ENCODE measurements at regions not wholly inside any gene's neighbourhood (a gene's known extent, or its start where the extent isn't known, plus 50 kb on each side); places are given as distances from the start of the nearest gene placed in this dataset.
"Not testable (repeated sequence)": the region's sequence is repeated elsewhere in the genome, so short reads cannot be mapped to it uniquely, and the experiment has no call there.

DNA sequence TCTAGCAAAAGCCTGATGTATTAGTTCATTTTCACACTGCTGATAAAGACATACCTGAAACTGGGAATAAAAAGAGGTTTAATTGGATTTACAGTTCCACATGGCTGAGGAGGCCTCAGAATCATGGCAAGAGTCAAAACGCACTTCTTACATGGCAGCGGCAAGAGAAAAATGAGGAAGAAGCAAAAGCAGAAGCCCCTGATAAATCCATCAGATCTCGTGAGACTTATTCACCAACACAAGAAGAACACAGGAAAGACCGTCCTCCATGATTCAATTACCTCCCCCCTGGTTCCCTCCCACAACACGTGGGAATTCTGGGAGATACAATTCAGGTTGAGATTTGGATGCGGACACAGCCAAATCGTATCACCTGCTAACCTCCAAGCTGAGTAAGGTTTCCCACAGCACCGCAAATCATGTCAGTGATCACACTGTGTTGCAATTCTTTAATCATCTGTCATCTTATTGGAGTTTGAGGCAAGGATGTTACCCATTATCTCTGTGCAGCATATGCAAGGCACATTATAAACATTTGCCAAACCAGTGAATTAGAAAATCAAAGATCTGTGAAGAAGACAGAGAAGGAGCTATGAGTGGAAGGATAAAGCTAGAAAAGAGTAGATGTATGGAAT, 128.5 kb downstream of the ZNF281 start:
- no peak for DNase-seq (ENCODE audit: low read depth)

DNA sequence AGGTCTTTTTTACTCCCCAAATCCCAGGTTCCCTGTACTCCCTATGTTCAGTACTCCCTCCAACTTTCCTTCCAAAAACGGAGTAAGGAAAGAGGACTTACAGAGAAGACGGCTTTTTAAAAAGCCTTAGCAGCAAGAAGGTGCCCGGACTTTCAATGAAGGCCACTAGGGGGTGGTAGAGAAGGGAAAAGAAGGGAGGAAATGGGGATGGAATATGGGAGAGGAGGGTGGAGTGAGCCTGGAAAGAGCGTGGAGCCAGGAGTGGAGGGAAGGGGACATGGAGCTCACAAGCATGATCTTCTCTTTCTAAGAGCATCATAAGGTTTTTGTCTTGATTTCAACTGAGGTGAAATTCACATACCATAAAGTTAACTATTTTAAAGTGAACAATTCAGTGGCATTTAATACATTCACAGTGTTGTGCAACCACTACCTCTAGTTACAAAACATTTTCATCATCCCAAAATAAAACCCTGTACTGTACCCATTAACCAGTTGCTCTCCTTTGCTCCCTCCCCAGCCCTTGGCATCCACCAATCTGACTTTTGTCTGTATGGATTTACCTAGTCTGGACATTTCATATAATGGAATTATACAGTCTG, 129.9 kb downstream of the ZNF281 start:
- peak; percentile 20 for DNase-seq (ENCODE audit: low read depth)

DNA sequence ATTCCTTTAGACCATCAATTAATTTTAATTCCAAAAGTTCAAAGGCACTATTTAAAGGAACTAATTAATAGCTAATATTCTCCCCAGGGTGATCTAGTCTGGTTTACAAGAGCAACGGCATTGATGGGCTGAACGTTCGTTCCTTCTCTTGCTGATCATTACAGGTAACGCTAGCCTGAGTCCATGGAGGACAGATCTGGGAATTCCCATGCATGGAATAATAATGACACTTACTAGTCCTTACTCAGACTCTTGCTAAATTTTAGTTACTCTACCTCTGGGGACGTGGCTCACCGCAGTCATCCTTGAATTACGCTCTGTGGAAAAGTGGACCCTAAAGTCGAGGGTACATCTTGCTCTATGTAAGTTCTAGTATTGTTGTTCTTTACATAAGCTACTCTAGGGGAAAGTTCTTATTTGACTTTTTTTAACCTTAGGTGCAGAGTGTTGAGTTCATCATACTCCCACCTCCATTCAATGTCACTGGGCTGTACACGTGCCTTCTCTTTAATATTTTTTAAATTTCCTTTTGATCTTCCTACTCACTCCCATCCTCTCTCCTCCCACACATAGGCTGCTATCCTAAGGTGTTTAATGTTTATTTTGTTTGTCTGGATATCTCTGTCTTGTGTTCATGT, 133.9 kb downstream of the ZNF281 start:
- DNase-seq (ENCODE audit: low read depth), result no peak

DNA sequence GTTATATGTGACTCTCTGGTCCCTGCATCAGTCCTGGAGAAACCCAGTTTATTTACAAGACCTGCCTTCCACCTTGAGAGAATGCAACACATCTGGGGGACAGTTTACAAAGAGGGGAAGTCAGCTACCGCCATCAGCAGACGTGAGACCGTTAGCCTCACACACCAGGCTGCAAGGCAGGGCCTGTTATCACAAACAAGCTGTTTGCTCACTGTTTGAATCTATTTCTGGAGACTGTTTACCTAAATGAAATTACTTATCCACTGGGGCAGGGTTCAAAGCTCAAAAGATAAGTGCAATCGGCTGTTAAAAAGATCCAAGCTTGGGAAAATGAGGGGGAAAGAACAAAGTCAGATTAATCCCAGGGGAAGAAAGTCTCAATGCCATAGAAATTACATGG, 134.4 kb downstream of the ZNF281 start:
- DNase-seq (ENCODE audit: low read depth), result no peak

DNA sequence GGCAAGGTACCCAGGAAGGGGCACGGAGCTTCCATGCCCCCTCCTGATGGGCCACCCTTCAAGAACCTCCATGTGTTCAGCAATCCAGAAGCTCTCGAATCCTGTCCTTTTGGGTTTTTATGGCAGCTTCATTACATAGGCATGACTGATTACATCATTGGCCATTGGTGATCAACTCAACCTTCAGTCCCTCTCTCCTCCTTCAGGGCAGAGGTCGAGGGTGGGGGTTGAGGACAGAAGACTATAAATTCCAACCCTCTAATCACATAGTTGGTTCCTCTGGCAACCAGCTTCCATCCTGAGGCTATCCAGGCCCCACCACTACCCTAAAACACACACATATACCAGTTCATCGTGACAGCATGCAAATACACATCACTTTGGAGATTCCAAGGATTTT, 135.7 kb downstream of the ZNF281 start:
- DNase-seq (ENCODE audit: low read depth), result no peak

DNA sequence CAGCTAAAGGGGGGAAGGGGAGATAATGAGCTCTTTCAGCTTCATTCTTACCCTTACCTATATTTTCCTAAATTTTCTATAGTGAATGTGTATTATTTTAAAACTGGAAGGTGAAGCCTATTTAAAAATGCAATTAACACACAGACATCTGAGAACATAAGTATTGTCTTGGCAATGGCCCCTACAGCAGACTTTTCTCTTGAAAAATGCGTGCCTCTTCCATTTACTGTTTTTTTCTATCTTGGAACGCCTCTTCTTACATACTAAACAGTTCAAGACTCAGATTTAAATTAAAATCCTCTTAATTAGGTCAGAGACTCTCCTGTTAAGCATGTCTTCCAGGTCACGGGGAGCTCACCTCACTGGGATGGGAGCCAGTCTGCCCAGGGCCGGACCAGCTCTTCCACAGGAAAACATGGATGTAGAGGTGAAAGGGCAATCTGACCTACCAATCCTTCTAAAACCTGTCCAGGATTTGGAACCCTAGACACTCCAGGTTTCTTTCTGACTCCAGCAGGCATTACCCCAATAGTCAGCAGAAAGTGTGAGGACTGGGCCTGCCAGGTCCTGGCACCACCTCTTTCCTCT, 137.3 kb downstream of the ZNF281 start:
- no peak for DNase-seq (ENCODE audit: low read depth)

DNA sequence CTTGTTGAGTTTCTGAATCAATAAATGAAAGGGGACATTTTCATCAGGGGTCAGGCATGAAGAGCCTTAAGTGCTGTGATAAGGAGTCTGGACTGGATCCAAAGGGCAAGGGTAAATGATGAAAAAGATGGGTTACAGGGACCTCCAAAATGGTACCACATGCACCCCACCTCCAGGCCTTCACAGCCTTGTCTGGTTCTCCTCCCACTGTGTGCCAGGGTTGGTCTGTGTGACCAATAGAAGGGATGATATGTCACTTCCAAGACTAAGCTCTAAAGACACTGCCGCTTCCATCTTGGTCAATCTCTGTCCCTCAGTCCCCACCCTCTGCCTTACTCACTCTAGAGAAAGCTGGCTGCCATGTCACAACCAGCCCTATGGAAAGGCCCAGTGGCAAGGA, 140.6 kb downstream of the ZNF281 start:
- no peak for DNase-seq (ENCODE audit: low read depth)

DNA sequence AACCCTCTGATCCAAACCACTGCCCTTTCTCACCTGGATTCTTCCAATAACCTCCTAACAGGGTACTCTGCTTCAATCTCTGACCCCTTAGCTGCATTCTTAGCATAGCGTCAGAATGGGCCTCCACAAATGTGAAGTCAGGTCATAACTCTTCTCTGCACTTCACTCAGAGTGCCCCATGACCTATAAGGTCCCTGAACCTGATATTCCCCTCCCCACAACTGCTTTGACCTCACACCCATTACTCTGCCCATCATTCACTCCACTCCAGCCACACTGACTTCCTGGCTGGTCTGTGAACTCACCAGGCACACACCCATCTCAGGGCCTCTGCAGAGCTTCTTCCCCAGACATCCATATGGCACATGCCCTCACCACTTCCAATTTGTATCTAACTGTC, 141.9 kb downstream of the ZNF281 start:
- DNase-seq (ENCODE audit: low read depth), result no peak

DNA sequence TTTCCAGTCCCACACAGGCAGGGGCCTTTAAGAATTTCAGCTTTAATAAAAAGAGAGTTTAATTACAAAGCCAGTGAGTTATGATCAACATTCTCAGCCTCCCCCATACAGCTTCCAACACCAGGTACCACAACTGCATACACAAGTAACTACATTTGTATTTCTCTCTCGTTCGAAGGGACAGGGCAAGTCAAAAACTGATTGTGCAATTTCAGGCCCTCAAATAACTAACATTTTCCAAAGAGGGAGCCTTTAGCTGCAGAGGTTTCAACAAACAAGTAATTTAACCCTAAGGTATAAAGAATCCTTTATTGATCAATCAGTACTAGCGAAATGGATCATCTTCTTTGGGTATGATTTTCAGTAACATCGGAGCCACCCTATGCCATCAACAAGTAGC, 142.4 kb downstream of the ZNF281 start:
- no peak for DNase-seq (ENCODE audit: low read depth)

DNA sequence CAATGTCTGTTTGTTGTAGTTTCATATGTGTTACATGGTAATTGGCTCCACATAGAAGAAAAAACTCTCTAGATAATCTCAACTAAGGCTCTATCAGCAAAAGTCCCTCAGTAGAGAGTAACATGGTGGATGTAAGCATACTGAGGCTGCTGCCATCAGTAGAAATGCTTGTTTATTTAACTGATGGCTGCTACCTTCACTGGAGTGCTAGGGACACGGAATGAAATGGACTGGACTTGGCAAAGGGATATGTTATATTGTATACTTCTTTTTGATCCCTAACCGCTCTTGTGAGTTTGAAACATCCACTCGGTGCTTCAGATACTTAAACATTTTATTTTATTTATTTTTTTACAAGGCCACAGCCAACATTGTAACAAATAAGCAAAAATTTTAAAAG, 143.0 kb downstream of the ZNF281 start:
- no peak for DNase-seq (ENCODE audit: low read depth)

DNA sequence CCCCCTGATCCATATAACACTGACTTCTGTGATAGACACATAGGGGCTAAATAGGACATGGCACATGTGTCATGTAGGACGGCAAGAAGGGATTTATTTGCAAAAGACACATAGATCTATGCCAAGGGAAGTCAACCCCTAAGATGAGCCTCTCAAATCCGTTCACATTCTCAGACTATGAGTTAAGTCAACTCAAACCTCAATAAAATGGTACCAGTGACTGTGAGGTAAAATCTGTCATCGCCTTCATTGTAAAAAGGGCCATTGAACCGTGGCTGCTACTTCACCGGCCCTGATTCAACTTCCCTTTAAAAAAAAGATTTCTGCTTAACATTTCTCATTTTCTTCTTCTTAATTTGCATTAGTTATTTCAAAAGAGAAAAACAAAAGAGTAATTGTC, 144.0 kb downstream of the ZNF281 start:
- no peak for DNase-seq (ENCODE audit: low read depth)

DNA sequence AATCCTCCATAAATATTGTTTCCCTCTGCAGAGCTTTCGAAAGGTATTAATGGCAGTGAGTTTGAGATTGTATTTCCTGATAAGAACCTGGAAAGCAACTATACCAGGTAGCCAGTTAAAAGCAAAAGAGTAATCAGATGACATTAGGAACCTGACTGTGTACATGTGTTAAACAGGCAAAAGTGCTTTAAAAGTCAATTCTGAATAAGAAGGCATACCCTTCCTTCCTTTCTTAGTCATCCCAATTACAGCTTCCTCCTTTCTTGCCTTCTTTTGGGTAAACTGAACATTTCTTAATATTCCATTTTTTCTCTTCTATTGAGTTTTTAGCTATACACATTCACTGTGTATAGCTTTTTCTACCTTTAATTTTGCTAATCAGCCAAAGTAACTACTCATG, 144.7 kb downstream of the ZNF281 start:
- DNase-seq (ENCODE audit: low read depth), result no peak

DNA sequence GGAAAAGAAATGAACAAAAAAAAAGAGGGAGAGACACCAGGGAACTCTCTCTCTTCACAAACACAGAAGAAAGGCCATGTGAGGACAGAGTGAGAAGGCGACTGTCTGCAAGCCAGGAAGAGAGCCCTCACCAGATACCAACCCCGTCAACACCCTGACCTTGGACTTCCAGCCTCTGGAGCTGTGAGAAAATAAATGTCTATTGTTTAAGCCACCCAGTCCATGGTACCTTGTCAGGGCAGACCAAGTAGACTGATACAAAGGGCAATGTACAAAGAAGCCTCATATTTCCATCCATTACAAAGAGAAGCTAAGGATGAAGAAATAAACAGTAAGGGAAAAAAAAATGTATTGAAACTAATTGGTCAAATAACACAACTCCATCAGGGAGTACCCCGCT, 146.6 kb downstream of the ZNF281 start:
- DNase-seq (ENCODE audit: low read depth), result no peak

DNA sequence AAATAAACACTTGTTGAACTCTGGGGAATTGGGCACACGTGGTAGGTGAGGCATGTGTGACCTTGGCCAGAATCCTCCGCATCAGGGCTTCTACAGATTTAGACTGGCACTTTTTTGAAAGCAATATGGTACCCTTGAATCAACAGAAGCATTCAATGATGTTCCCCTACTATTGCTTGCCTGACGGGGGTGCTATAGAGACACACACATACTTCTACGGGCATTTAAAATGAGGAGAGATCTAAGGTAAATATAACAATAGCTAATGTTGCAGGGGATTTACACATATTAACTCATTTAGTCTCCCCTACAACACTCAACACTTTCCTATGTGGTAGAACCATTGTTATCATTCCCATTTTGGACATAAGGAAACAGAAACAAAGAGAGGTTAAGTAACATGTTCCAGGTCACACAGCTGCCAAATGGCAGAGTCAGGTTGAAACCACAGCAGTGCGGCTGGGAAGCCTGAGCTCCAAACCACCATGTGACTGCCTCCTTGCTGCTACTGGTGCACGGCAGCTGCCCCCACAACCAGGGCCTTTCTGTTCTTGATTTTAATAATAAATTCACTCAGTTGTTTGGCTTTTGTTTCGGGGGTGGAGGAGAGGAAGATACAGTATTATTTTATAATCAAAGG, 147.4 kb downstream of the ZNF281 start:
- DNase-seq (ENCODE audit: low read depth), result no peak

DNA sequence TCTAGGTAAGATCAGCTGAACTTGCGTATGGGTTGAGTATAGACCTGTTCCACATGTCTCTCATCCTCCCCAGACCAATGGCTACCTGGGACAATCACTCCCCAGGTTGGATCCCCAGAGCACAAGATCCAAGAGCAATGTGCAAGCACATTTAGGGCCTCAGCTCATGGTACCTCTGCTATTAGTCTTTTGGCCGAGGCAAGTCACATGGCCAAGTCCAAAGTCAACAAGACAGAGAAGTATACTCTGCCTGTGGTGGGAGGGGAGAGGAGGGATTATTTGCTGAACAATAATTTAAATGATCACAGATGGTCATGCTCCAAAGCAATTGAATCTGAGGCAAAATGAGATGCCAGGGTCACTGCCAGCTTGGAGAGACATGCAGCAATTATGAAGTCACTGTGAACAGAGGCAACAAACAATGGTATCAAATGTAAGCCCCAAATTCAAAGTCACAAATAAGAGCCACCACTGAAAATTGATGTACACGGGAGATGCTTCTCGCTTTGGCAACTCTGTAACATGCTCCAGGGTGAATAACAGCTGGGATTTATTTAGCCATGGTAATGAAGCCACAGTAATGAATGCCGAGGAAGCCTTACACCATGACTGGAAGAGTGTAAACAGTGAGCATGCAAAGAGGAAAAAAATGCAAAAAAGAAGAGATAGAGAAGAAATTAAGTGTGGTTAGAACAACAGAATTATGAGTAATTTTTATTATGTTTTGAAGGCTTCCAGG, 149.1 kb downstream of the ZNF281 start:
- DNase-seq (ENCODE audit: low read depth), result no peak

DNA sequence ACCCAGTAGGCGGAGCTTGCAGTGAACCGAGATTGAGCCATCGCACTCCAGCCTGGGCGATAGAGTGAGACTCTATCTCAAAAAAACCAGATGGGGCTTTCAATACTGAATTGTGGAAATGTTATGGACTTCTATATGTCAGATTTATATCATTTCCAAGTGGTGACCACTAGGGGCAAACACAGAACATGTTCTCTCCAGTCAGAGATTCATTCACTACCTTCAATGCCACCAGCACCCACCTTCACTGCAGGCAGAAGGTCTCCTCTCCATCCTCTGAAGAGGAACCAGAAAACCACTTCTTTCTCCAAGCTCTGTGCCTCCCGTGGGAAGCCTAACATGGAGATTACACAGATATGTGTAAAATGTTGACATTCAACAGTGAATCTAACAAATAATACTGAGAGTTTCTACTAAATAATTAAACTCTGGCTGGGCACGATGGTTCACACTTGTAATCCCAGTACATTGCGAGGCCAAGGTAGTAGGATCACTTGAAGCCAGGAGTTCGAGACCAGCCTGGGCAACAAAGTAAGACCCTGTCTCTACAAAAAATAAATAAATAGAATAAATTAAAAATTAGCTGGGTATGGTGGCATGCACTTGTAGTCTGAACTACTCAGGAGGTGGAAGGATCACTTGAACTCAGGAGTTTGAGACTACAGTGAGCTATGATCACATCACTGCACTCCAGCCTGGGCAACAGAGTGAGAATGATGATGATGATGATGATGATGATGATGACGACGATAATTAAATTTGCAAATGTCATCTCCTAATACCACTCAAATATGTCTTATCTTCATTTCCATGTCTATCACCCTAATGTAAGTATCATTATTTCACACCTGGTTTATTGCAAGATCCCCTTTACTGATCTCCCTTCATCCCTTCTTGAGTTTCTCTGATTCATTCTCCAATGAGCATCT, 151.1 kb downstream of the ZNF281 start:
- no peak for DNase-seq (ENCODE audit: low read depth)

DNA sequence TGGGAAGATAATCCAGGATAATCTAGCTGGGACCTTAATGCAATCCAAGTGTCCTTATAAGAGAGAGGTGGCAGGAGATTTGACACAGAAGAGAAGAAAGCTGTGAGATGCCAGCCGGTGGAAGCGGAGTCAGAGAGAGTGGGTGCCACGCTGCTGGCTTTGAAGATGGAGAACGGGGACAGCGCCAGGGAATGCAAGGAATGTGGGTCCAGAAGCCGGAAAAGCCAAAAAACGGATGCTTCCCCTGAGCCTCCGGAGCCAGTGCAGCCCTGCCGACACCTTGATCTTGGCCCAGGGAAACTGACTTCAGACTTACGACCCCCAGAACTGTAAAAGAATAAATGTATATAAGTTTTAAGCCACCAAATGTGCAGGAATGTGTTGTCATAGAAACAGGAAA, 152.6 kb downstream of the ZNF281 start:
- no peak for DNase-seq (ENCODE audit: low read depth)

DNA sequence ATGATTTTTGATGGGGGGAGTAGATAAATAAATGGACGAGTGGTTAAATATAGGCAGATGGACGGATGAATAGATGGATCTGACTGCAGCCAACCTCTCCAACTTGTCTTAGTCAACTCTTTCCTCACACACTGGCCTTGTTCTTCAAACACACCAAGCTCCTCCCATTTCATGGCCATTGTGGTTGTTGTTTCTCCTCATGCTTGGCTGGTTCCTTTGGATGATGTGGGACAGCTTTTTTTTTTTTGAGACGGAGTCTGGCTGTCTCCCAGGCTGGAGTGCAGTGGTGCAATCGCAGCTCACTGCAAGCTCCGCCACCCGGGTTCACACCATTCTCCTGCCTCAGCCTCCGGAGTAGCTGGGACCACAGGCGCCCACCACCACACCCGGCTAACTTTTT, 155.2 kb downstream of the ZNF281 start:
- not testable (repeated sequence) for DNase-seq (ENCODE audit: low read depth)

DNA sequence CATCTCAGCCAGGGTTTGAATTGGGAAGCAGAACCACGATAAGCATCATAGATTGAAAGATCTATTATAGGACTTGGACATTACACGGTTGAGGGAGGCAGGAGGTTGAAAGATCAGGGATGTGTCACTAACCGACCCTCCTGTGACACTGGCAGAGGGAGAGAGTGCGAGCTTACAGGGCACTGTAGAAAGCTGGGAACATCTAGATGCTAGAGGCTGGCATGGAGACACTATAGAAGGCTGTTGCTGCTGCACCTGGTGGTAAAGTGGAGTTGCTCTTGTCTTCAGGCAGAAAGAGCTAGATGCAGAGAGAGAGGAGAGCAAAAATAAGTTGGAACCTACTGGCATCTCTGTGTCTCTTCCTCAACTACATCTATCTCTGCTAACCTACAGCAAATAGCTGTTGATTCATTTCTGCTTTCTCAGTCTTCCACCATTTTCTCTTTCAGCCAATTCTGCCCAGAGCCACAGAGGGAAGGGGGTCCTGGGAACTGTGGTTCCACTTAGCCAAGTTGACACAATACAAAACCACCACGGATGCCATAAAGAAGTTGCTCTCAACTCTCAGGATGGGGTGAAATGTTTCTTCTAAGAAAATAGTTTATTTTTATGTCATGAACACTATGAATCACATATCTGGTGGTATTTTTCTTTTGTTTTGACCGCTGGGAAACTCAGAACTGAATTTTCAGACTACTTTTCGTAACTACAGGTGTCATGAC, 155.9 kb downstream of the ZNF281 start:
- no peak for DNase-seq (ENCODE audit: low read depth)

DNA sequence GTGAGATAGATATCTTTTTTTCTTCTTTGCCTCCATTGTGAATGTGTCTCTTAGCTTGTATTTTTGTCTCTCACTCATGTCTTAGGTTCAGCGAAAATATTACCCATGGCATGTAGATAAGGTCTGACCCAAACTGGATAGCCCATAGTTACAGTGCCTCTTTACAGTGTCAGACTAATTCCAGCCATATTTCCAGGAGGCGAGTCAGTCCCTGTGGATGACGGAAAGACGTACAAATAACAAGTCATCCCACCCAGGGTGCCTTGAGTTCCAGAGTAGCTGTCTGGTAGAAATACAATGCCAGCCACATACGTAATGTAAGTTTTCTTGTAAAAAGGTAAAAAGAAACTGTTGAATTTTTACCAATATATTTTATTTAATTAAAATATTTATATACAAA, 157.3 kb downstream of the ZNF281 start:
- DNase-seq (ENCODE audit: low read depth), result no peak

DNA sequence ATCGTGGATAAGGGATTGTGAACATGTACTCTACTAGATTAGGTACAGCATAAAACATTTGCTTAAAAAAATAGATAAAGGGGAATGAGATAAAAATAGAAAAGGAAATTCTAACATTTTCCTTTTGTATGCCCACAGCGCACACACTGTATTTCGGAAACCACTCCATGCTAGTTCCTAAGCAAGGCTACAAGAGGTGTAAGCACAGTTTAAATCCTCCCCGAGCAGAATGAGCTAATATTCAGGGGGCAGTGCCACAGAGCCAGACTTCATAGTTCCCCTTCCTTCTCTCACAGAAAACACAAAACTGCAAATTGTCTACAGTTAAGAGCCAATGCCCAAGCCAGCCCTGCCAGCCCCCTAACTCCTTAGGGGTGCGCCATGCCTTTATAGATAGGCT, 159.4 kb downstream of the ZNF281 start:
- DNase-seq (ENCODE audit: low read depth), result no peak

All from HS-5 (cell line).